SK-N-SH (cell line): ENCODE measurements at regions not wholly inside any gene's neighbourhood (a gene's known extent, or its start where the extent isn't known, plus 50 kb on each side); places are given as distances from the start of the nearest gene placed in this dataset.

Experiments used
- CTCF ChIA-PET: fragments of 300-600, 350-600 bp; formaldehyde crosslinking; extraction: SDS; loops from one replicate; lab custom pipeline; 2021; lab: Yijun Ruan, JAX
- POLR2A ChIA-PET: fragments of 350-600 bp; sonication (Branson Sonifier 250); formaldehyde crosslinking; extraction: SDS; loops from one replicate; lab custom pipeline; 2020; ENCODE audit warnings: antibody characterized with exemption, inconsistent platforms; lab: Yijun Ruan, JAX
- DNase-seq: peaks from one replicate; pipeline ENCODE4 v3.0.0; 2012
- H2AFZ ChIP-seq: fragments of 200-600 bp; sonication (generic); 2 replicates; pipeline ENCODE4 v1.8.1; 2016; ENCODE audit warnings: antibody characterized with exemption, mild to moderate bottlenecking, low read depth
- H3F3A ChIP-seq: fragments of 200-600 bp; sonication (generic); replicated peaks from 2 replicates; pipeline ENCODE3; 2016; ENCODE audit warnings: antibody characterized with exemption, mild to moderate bottlenecking; ENCODE audit not compliant: insufficient read depth
- H3K27ac ChIP-seq, 2 experiments: fragments of 200-500 bp in 1 of 2; fragments of 200-600 bp in 1 of 2; sonication (Bioruptor generic) in 1 of 2; sonication (generic), shearing (Covaris generic) in 1 of 2; 2 replicates each; pipeline versions ENCODE4 v1.5.1 to v1.6.1; 2014 to 2016; ENCODE audit warnings: low read depth in 2 of 2, inconsistent platforms in 1 of 2, low read length in 1 of 2, mild to moderate bottlenecking in 1 of 2, mixed read lengths in 1 of 2
- H3K27me3 ChIP-seq: fragments of 200-600 bp; sonication (generic), shearing (Covaris generic); 2 replicates; pipeline ENCODE4 v1.6.1; 2016; ENCODE audit warnings: mixed run types; ENCODE audit not compliant: insufficient read depth
- H3K36me3 ChIP-seq, 2 experiments: fragments of 200-500 bp in 1 of 2; fragments of 200-600 bp in 1 of 2; sonication (Bioruptor generic) in 1 of 2; sonication (generic) in 1 of 2; replicated peaks in 1 of 2; 2 replicates each; pipeline versions ENCODE3 to v1.5.1; 2014 to 2016; ENCODE audit warnings: low read length in 1 of 2, mild to moderate bottlenecking in 1 of 2; ENCODE audit not compliant: insufficient read depth in 2 of 2, control insufficient read depth in 1 of 2
- H3K4me1 ChIP-seq, 2 experiments: fragments of 200-500 bp in 1 of 2; fragments of 200-600 bp in 1 of 2; sonication (Bioruptor generic) in 1 of 2; sonication (generic), shearing (Covaris generic) in 1 of 2; 2 replicates each; pipeline versions ENCODE4 v1.5.1 to v1.6.1; 2014 to 2016; ENCODE audit warnings: low read depth in 1 of 2, low read length in 1 of 2, mixed run types in 1 of 2; ENCODE audit not compliant: insufficient read depth in 2 of 2, control insufficient read depth in 1 of 2
- H3K4me2 ChIP-seq: fragments of 200-600 bp; sonication (generic), shearing (Covaris generic); 2 replicates; pipeline ENCODE4 v1.6.1; 2017; ENCODE audit warnings: mixed run types
- H3K4me3 ChIP-seq, 2 experiments: fragments of 200-500 bp in 1 of 2; fragments of 200-600 bp in 1 of 2; sonication (Bioruptor generic) in 1 of 2; sonication (generic), shearing (Covaris generic) in 1 of 2; 2 replicates each; pipeline versions ENCODE4 v1.5.1 to v1.8.1; 2014 to 2016; ENCODE audit warnings: low read depth in 2 of 2, inconsistent platforms in 1 of 2, low read length in 1 of 2, mild to moderate bottlenecking in 1 of 2, mixed read lengths in 1 of 2, moderate library complexity in 1 of 2
- H3K79me2 ChIP-seq: fragments of 200-600 bp; sonication (generic); 2 replicates; pipeline ENCODE4 v1.8.1; 2017; ENCODE audit warnings: mild to moderate bottlenecking; ENCODE audit not compliant: insufficient read depth
- H3K9ac ChIP-seq: fragments of 200-600 bp; sonication (generic); 2 replicates; pipeline ENCODE4 v1.6.1; 2017; ENCODE audit warnings: mixed run types
- H3K9me2 ChIP-seq: fragments of 200-600 bp; sonication (generic); 2 replicates; pipeline ENCODE4 v1.6.1; 2017; ENCODE audit warnings: mixed run types
- H3K9me3 ChIP-seq: fragments of 200-600 bp; sonication (generic); 2 replicates; pipeline ENCODE4 v1.6.1; 2017; ENCODE audit warnings: mixed run types, mild to moderate bottlenecking, moderate library complexity
- H4K20me1 ChIP-seq: fragments of 200-600 bp; sonication (generic); 2 replicates; pipeline ENCODE4 v1.6.1; 2017; ENCODE audit warnings: mild to moderate bottlenecking, mixed run types; ENCODE audit not compliant: insufficient read depth
- CHD2 ChIP-seq: fragments of 150-350 bp; IDR thresholded peaks from 2 replicates; pipeline ENCODE4 v1.6.1; 2018; ENCODE audit warnings: low read length; ENCODE audit not compliant: partially characterized antibody
- ELF1 ChIP-seq: IDR thresholded peaks from 2 replicates; pipeline ENCODE4 v1.4.0; 2012
- EP300 ChIP-seq, 2 experiments: IDR thresholded peaks; 2 replicates each; pipeline versions ENCODE4 v1.4.0 to v1.6.1; 2012; ENCODE audit warnings: borderline replicate concordance in 1 of 2, low read depth in 1 of 2, low read length in 1 of 2
- GATA2 ChIP-seq: sonication (generic); formaldehyde crosslinking; IDR thresholded peaks from 2 replicates; pipeline ENCODE4 v1.5.0; 2020; ENCODE audit warnings: mild to moderate bottlenecking, missing genetic modification reagents
- JUND ChIP-seq: IDR thresholded peaks from 2 replicates; pipeline ENCODE4 v1.4.0; 2012
- MEF2A ChIP-seq: IDR thresholded peaks from 2 replicates; pipeline ENCODE4 v1.4.0; 2012; ENCODE audit warnings: low read depth, borderline replicate concordance
- MXI1 ChIP-seq: IDR thresholded peaks from 2 replicates; pipeline ENCODE4 v1.6.1; 2012; ENCODE audit warnings: mild to moderate bottlenecking, low read depth, low read length, improper control_type of control experiment
- POLR2AphosphoS5 ChIP-seq: IDR thresholded peaks from 2 replicates; pipeline ENCODE4 v1.6.1; 2012; ENCODE audit warnings: low read depth, low read length
- RAD21 ChIP-seq: IDR thresholded peaks from 2 replicates; pipeline ENCODE4 v1.6.1; 2012; ENCODE audit warnings: mild to moderate bottlenecking, low read length
- RXRA ChIP-seq: IDR thresholded peaks from 2 replicates; pipeline ENCODE4 v1.4.0; 2012; ENCODE audit warnings: low read depth, mild to moderate bottlenecking, borderline replicate concordance
- SIN3A ChIP-seq: IDR thresholded peaks from 2 replicates; pipeline ENCODE4 v1.6.1; 2012; ENCODE audit warnings: low read depth, mild to moderate bottlenecking, low read length, moderate library complexity, borderline replicate concordance
- SMC3 ChIP-seq: IDR thresholded peaks from 2 replicates; pipeline ENCODE4 v1.6.1; 2012; ENCODE audit warnings: low read depth, low read length, improper control_type of control experiment
- TCF12 ChIP-seq: IDR thresholded peaks from 2 replicates; pipeline ENCODE4 v1.4.0; 2012
- TEAD4 ChIP-seq: IDR thresholded peaks from 2 replicates; pipeline ENCODE4 v1.4.0; 2012; ENCODE audit warnings: mild to moderate bottlenecking, borderline replicate concordance; ENCODE audit not compliant: insufficient read depth
- YY1 ChIP-seq: IDR thresholded peaks from 2 replicates; pipeline ENCODE4 v1.4.0; 2012; ENCODE audit warnings: low read depth, mild to moderate bottlenecking
- WGBS: methylation state at CpG from one replicate; pipeline ENCODE4 v1.1.6; 2017; ENCODE audit warnings: low lambda C conversion rate; 5-methylcytosine and 5-hydroxymethylcytosine counted together
- TF ChIP-seq, protein P1 (sequence below): fragments of 150-350 bp; IDR thresholded peaks from 2 replicates; pipeline ENCODE4 v1.6.1; 2017; ENCODE audit warnings: antibody characterized with exemption, low read length, low read depth, borderline replicate concordance
- TF ChIP-seq, protein P2 (sequence below): IDR thresholded peaks from 2 replicates; pipeline ENCODE4 v1.4.0; 2012; ENCODE audit warnings: low read depth, borderline replicate concordance
- TF ChIP-seq, protein P3 (sequence below): fragments of 150-350 bp; IDR thresholded peaks from 2 replicates; pipeline ENCODE4 v1.6.1; 2016; ENCODE audit warnings: mild to moderate bottlenecking, low read depth, low read length

DNA sequence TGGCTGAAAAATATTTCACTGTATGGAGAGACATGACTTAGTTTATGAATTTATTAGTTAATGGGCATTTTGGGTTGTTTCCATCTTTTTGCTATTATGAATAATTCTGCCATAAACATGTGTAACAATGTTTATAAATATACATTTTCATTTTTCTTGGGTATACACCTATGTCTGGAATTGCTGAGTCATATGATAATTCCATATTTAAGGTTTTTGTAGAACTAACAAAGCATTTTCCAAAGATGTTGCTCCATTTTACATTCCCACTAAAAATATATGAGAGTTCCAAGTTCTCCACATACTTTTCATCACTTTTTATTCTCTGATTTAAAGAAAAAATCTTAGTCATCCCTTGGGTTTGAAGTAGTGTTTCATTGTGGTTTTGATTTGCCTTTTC, 108.8 kb upstream of the LRRTM4 start:
- Histone ChIP-seq H3K9me2 (0 out of 2 replicates have a peak, but pooled peaks cover under 1% of the 10 kb centered on the region), H3K9ac (no peak overlapping the region), H2AFZ (no peak overlapping the region), H4K20me1 (no peaks in the 10 kb centered on the region), H3K9me3 (no peaks in the 10 kb centered on the region), H3K79me2 (no peaks in the 10 kb centered on the region), H3K4me1 (no peaks in the 10 kb centered on the region; a peak in 2 of 4 replicates), H3K27ac (no peak overlapping the region), H3K4me3 (no peak overlapping the region), H3F3A (no peaks in the 10 kb centered on the region), H3K4me2 (no peak overlapping the region), H3K36me3 (no peaks in the 10 kb centered on the region), H3K27me3 (no peaks in the 10 kb centered on the region)
- ChIA-PET CTCF (no interaction called here), POLR2A (no interaction called here)
- no peak for TF ChIP-seq YY1
- no peak for DNase-seq

DNA sequence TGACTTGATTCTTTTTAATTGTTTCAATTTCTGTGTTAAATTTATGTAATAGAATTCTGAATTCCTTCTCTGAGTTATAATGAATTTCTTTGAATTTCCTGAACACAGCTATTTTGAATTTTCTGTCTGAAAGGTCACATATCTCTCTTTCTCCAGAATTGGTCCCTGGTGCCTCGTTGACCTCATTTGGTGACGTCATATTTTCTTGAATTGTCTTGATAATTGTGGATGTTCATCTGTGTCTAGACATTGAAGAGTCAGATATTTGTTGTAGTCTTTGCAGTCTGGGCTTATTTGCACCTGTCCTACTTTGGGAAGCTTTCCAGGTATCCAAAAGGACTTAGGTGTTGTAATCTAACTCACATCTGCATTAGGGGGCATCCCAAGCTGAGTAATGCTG, 111.4 kb upstream of the LRRTM4 start:
- CTCF ChIA-PET = no interaction called here
- Histone ChIP-seq H3K4me3 (no peak overlapping the region), H3K27ac (no peak overlapping the region), H3K4me1 (no peaks in the 10 kb centered on the region; a peak in 1 of 4 replicates), H3K9me3 (0 out of 2 replicates have a peak, but pooled peaks cover 5% of the 10 kb centered on the region), H3K79me2 (no peaks in the 10 kb centered on the region), H3K9ac (no peak overlapping the region), H3K36me3 (no peaks in the 10 kb centered on the region), H3K4me2 (no peak overlapping the region), H4K20me1 (no peaks in the 10 kb centered on the region), H2AFZ (no peak overlapping the region), H3F3A (no peaks in the 10 kb centered on the region), H3K9me2 (no peaks in the 10 kb centered on the region), H3K27me3 (no peaks in the 10 kb centered on the region)
- POLR2A ChIA-PET = interaction anchor here (0.7 kb wide), 1 partner anchor 12 kb away, joined by 3 read pairs; no protein-coding TSS in a partner anchor
- no peak for DNase-seq
- 19% methylated on average over 2 of the region's 2 CpGs for WGBS
- TF ChIP-seq GATA2 (CRISPR knock-in tag) (no peak), TCF12 (no peak), POLR2AphosphoS5 (no peak), ELF1 (no peak), JUND (no peak), EP300 (IDR thresholded peaks at IDR 0.05; ENCODE audit: borderline replicate concordance in 1 of 2, low read depth in 1 of 2, low read length in 1 of 2) (no peak), SIN3A (no peak), CHD2 (no peak), SMC3 (no peak), RAD21 (no peak), MEF2A (no peak), MXI1 (no peak), RXRA (no peak), TEAD4 (no peak)
- TF ChIP-seq, protein P1, sequence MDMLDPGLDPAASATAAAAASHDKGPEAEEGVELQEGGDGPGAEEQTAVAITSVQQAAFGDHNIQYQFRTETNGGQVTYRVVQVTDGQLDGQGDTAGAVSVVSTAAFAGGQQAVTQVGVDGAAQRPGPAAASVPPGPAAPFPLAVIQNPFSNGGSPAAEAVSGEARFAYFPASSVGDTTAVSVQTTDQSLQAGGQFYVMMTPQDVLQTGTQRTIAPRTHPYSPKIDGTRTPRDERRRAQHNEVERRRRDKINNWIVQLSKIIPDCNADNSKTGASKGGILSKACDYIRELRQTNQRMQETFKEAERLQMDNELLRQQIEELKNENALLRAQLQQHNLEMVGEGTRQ = no peak
- TF ChIP-seq, protein P2, sequence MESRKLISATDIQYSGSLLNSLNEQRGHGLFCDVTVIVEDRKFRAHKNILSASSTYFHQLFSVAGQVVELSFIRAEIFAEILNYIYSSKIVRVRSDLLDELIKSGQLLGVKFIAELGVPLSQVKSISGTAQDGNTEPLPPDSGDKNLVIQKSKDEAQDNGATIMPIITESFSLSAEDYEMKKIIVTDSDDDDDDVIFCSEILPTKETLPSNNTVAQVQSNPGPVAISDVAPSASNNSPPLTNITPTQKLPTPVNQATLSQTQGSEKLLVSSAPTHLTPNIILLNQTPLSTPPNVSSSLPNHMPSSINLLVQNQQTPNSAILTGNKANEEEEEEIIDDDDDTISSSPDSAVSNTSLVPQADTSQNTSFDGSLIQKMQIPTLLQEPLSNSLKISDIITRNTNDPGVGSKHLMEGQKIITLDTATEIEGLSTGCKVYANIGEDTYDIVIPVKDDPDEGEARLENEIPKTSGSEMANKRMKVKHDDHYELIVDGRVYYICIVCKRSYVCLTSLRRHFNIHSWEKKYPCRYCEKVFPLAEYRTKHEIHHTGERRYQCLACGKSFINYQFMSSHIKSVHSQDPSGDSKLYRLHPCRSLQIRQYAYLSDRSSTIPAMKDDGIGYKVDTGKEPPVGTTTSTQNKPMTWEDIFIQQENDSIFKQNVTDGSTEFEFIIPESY = no peak
- TF ChIP-seq, protein P3, sequence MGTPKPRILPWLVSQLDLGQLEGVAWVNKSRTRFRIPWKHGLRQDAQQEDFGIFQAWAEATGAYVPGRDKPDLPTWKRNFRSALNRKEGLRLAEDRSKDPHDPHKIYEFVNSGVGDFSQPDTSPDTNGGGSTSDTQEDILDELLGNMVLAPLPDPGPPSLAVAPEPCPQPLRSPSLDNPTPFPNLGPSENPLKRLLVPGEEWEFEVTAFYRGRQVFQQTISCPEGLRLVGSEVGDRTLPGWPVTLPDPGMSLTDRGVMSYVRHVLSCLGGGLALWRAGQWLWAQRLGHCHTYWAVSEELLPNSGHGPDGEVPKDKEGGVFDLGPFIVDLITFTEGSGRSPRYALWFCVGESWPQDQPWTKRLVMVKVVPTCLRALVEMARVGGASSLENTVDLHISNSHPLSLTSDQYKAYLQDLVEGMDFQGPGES = no peak
